ENCODE measurements at regions not wholly inside any gene's neighbourhood (a gene's known extent, or its start where the extent isn't known, plus 50 kb on each side); places are given as distances from the start of the nearest gene placed in this dataset.

DNA sequence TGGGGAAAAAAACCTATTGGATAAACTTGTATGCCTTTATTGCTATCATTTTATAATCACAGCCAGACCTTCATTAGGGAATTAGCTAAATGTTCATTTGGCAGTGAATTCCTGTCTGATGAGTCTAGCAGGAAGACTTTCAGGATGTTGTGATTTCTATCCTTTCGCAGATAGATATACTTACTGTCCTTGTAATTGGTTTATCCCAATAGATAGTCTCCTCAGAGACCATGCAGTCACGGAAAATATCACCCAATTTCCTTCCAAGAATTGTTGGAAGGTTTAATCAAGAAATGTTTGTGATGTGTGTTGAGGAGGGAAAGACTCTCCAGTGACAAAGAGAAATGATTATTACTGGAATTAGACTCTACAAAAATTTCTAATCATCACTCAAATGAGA, 1937.9 kb upstream of the WWC1 start:
- Histone ChIP-seq H3K4me3 (no peak overlapping the region), H3K4me1 (no peaks in the 10 kb centered on the region), H3K27ac (no peak overlapping the region), H3K9me3 (no peaks in the 10 kb centered on the region), H3K27me3 (no peaks in the 10 kb centered on the region), H3K36me3 (no peaks in the 10 kb centered on the region)
- ATAC-seq: no peak
- DNase-seq: no peak
- intact Hi-C loops (cut with DNase I; ENCODE audit: low total_unique reads) (no loop called here), in situ Hi-C loops (cut with MboI; ENCODE audit: low sequenced_read_pairs in 4 of 4) (no loop called here)
- TF ChIP-seq, protein P1, sequence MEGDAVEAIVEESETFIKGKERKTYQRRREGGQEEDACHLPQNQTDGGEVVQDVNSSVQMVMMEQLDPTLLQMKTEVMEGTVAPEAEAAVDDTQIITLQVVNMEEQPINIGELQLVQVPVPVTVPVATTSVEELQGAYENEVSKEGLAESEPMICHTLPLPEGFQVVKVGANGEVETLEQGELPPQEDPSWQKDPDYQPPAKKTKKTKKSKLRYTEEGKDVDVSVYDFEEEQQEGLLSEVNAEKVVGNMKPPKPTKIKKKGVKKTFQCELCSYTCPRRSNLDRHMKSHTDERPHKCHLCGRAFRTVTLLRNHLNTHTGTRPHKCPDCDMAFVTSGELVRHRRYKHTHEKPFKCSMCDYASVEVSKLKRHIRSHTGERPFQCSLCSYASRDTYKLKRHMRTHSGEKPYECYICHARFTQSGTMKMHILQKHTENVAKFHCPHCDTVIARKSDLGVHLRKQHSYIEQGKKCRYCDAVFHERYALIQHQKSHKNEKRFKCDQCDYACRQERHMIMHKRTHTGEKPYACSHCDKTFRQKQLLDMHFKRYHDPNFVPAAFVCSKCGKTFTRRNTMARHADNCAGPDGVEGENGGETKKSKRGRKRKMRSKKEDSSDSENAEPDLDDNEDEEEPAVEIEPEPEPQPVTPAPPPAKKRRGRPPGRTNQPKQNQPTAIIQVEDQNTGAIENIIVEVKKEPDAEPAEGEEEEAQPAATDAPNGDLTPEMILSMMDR (IDR thresholded peaks at IDR 0.05 in 4 of 5, conservative IDR thresholded peaks at IDR 0.05 in 1 of 5): no peak
- TF ChIP-seq POLR2A (IDR thresholded peaks at IDR 0.05): no peak

DNA sequence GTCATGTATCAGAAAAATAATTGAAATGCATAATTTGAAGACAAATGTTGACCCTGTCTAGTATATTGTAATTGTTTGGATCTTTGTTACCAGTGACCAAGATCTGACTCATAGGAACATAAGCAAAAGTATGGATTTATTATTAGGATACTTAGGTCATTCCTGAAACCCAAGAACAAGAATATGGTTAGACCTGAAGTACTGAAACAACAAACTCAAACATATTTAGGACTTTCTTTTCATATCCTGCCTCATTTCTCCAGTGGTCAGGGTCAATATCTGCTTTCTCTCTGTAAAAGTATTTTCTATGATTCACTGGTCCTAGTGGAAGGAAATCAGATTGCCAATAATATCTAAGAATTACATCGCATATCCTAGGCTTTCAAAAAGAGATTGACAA, 1937.1 kb upstream of the WWC1 start:
- TF ChIP-seq, protein P1 (IDR thresholded peaks at IDR 0.05 in 4 of 5, conservative IDR thresholded peaks at IDR 0.05 in 1 of 5): no peak
- no peak for TF ChIP-seq POLR2A (IDR thresholded peaks at IDR 0.05)
- DNase-seq (no peak), ATAC-seq (no peak)
- Histone ChIP-seq H3K9me3 (no peaks in the 10 kb centered on the region), H3K4me3 (no peak overlapping the region), H3K27ac (no peak overlapping the region), H3K27me3 (no peaks in the 10 kb centered on the region), H3K36me3 (no peaks in the 10 kb centered on the region), H3K4me1 (no peaks in the 10 kb centered on the region)
- intact Hi-C loops (cut with DNase I; ENCODE audit: low total_unique reads) (no loop called here), in situ Hi-C loops (cut with MboI; ENCODE audit: low sequenced_read_pairs in 4 of 4) (no loop called here)

DNA sequence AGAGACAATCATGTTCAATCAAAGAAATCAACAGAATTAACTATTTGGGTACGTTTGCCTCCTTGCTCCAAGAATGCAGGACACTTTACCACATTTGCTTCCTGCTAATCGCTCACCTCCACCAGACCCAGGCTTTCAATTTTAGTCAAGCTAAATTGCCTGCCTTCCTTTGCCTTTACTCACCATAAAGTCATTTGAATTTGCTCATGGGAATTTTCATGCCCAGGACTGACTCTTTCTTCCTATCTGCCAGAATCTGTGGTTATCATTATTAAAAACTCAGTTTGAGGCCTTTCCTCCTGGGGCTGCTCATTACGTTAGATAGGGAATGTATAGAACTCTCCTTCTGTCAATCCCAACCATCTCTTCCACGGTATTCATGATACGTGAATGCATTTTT, 1935.3 kb upstream of the WWC1 start:
- H3K36me3 ChIP-seq: no peaks in the 10 kb centered on the region
- H3K9me3 ChIP-seq: no peaks in the 10 kb centered on the region
- H3K27me3 ChIP-seq: no peaks in the 10 kb centered on the region
- no peak for DNase-seq
- H3K4me1 ChIP-seq: no peaks in the 10 kb centered on the region
- intact Hi-C loops (cut with DNase I; ENCODE audit: low total_unique reads) (no loop called here), in situ Hi-C loops (cut with MboI; ENCODE audit: low sequenced_read_pairs in 4 of 4) (no loop called here)
- no peak overlapping the region for H3K27ac ChIP-seq
- H3K4me3 ChIP-seq: no peak overlapping the region
- TF ChIP-seq, protein P1 (IDR thresholded peaks at IDR 0.05 in 4 of 5, conservative IDR thresholded peaks at IDR 0.05 in 1 of 5): no peak
- TF ChIP-seq POLR2A (IDR thresholded peaks at IDR 0.05): no peak
- ATAC-seq: no peak

DNA sequence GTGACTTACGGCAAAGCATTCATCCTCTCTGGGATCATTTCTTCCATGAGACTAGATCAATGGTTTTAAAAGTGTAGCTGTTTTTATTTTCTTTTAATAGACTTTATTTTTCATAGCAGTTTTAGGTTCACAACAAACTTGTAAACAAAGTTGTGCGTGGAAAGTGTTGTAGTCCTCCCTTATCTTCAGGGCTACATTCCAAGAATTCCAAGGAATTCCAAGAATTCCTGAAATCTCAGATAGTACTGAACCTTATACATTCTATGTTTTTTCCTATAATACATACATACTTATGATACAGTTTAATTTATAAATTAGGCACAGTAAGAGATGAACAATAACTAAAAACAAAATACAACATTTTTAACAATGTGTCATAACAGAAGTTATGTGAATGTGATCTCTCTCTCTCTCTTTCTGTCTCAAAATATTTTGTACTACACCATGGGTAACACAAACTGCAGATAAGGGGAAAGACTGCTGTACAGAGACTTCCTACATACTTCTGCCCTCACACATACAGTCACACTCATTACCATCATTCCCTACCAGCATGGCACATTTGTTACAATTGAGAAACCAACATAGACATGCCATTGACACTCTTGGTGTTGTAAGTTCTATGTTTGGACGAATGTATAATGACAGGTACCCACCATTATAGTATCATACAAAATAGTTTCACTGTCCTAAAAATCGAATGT, 1933.2 kb upstream of the WWC1 start:
- no peak for TF ChIP-seq POLR2A (IDR thresholded peaks at IDR 0.05)
- TF ChIP-seq, protein P1 (IDR thresholded peaks at IDR 0.05 in 4 of 5, conservative IDR thresholded peaks at IDR 0.05 in 1 of 5): no peak
- no peaks in the 10 kb centered on the region for H3K27me3 ChIP-seq
- no peaks in the 10 kb centered on the region for H3K36me3 ChIP-seq
- no peak overlapping the region for H3K4me3 ChIP-seq
- intact Hi-C loops (cut with DNase I; ENCODE audit: low total_unique reads) (no loop called here), in situ Hi-C loops (cut with MboI; ENCODE audit: low sequenced_read_pairs in 4 of 4) (no loop called here)
- no peak for DNase-seq
- H3K9me3 ChIP-seq: no peaks in the 10 kb centered on the region
- ATAC-seq: no peak
- no peak overlapping the region for H3K27ac ChIP-seq
- H3K4me1 ChIP-seq: no peaks in the 10 kb centered on the region

All from gastrocnemius medialis (tissue), 4 donors.